T-helper 1 cell (primary cell): ENCODE measurements at regions not wholly inside any gene's neighbourhood (a gene's known extent, or its start where the extent isn't known, plus 50 kb on each side); places are given as distances from the start of the nearest gene placed in this dataset.
"Not testable (repeated sequence)": the region's sequence is repeated elsewhere in the genome, so short reads cannot be mapped to it uniquely, and the experiment has no call there.

ENCODE experiments used
- DNase-seq, 5 donors: peaks; one replicate each; pipeline ENCODE4 v3.0.0-alpha.2; 2012 to 2020

DNA sequence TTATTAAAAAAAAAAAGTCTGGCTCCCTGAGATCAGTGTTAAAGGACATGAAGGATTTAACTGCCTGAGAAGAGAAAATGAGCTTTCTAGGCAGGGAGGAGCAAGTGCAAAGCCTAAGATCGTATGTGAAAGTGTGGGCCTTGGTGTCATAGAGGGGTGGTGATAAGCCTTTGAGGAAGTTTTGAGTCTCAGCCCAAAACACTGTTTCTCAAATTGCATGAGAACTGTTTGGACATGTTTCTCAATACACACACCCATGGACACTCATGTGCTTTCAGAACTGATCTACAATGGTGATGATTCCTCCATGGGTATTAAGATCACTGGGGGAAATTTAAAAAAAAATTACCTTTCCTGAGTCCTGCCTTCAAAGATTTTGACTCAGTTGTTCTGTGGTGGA is 336.7 kb upstream of the RND3 start:
- DNase-seq: no peak

DNA sequence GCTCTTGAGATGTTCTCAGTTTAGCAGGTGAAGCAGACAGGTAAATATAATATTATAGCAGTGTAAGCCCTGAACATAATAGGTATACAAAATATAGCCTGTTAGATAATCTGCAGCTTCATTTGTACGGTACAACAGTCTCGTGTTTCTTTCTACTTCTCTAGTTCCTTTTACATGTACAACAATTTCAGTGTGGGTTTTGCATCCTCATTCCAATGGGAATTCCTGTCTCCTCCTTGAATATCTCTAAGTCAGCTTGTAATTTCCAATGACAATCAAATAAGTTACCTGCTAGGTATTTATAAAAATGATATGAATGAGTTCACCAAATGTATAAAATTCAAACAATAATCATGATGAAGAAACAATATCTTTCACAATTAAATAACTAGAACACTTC is 330.0 kb upstream of the RND3 start:
- DNase-seq: no peak

DNA sequence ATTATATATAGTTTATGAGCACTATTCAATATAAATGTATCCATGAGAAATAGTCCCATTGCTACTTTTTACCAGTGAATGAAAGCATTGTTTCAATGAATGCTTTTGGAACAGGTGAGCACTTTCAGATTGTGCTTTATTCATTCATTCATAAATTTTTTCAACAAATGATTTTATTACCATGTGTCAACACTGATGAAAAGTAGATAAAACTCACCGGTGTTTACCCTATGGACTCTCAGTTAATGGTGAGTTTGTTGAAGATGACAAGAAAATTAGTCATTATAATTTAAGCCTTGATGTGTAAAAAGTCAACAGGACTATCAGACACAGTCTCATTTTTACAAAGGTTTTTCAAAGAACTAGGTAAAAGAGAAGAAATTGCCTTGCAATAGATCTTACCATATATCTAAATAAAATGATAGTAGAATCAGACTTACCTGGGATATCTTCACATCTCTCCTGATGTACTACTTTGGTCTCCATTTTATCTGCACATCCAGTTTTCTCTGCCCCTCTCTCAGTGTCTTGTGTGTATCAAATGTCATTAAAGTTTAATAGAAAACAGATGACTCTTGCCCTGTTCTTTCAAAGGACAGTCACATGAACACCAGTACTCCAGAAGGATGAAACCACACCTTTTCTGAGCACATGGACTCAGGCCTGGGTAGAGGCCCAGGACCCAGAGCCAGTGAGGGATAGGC is 325.3 kb upstream of the RND3 start:
- DNase-seq: no peak

DNA sequence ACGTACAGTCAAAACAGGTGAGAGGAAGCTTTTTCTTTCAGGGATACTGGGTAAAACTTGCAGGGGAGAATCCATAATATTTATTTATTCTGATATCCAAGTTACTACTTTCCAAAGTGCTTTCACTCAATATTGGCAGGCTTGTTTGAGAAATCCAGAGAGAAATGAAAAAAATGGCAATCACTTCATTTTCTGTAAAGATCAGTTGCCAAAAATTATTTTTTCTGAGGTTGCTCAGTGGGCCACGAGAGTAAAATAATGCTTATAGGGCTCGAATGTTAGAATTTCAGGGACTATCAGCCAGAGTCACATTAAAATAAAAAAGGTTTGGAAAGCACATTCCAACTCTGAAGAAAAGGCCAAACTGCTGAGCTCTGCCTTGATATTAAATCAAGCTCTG is 324.6 kb upstream of the RND3 start:
- no peak for DNase-seq

DNA sequence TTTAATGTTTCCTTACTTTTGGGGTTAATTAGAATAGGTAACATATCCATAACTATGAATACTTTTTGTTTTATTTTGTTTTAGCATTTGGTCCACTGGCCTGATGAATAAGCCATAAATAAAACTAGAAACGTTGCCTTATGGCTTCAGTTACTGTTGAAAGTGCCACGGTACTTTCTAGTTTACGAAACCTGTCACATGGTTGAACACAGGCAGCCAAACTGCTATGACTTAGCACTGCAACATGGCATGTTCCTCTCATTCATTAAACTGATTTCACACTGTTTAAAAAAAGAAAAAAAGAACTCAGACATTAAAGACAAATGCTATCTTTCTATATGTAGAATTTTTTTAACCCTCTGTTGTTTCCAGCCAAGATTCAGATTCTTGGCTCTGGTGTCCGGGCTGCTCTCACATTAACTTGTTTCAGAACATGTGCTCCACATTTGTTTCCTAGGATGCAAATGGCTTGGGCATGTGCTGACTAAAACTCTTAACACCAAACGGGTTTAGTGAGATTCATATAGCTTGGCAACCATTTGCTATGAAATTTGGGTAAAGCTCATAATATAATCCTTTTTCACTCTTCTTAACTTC is 323.9 kb upstream of the RND3 start:
- DNase-seq: no peak

DNA sequence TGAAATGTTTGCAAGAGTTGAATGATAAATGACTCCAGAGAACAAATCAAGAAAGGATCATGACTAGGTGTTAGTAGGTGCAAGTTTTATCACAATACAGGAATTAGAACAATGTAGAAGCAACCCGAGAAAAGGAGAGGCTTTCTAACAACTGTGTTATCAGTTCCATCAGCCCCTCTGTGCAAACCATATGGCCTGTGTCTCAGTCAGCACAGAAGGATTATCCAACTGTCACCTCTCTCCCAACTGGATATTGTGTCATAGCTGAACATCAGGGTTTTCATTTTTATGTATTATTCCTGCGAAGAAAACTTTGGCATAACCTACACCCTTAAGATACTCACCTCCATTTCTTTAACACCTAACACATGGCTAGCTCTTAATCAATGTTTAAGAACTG is 321.6 kb upstream of the RND3 start:
- no peak for DNase-seq

DNA sequence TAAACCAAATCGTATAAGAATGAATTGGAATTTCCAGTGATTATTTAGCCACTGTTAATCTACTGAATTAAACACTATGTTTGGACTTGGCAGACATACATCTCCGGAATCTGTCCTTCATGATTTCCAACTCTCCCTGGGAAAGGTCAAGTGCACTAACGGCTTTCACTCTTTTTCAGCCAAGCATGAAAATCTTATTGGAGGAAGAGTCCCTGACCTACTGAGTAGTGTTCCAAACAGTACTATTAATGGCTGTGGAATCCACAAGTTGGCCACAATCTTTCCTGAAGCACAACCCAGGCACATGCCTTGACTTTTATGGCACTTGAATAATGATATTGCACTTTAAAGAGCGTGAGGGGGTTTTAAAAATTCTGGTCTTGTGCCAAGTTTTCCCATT is 318.9 kb upstream of the RND3 start:
- no peak for DNase-seq

DNA sequence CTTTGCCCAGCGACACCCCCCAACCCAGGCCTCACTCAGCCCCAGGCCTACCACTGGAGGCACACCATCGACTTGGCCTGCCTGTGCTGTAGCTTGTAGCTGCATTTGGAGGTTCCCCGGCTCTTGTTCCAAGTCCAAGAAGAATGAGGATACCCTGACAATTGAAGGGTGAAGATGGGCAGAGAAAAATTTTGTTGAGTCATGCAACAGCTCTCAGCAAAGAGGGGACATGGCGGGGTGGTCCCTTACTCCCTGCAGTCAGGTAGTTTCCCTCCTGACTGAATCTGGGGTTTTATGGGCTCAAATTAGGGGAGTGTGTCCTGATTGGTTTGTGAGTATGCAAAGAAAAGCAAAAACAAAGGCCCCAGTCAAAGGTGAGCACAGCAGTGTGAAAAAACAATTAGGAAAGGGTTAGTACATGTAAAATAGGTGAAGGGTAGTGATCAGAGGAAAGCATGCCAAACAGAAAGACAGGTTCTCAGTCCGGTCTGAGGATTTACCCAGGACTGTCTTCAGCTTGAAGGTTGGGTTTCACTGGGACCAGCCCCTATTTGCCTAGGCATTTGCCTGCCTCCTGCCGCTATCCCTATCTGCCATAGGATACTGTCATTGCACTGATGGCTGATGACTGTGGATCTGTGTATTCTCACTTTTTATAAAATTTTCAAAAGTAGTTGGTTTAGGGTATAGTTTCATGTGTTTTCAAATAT is 316.4 kb upstream of the RND3 start:
- no peak for DNase-seq

DNA sequence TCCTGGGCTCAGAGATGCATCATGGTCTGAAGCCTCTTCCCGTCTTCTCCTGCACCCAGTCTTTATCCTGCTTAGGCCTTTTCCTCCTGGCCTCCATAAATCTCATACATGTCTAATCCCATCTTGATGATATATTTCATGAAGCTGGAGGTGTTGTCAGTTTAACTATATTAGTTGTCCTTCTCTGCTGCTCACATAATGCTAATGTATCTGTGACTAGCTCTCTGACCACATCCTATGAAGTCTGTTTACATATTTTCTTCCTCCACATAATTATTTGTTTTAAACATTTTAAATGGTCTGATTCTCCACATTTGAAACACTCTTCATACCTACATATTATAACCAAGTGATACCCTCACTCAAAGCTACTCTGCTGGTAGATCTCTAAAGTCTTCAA is 315.2 kb upstream of the RND3 start:
- DNase-seq: no peak

DNA sequence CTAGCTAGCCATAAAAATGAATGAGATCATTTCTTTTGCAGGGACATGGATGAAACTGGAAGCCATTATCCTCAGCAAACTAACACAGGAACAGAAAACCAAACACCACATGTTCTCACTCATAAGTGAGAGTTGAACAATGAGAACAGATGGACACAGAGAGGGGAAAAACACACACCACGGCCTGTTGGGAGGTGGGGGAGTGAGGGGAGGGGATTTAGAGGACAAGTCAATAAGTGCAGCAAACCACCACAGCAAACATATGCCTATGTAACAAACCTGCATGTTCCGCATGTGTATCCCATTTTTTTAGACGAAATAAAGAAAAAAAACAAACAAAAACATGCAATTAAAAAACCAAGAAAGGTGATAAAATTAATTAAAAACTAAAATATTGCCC is 308.8 kb upstream of the RND3 start:
- DNase-seq: not testable (repeated sequence)

DNA sequence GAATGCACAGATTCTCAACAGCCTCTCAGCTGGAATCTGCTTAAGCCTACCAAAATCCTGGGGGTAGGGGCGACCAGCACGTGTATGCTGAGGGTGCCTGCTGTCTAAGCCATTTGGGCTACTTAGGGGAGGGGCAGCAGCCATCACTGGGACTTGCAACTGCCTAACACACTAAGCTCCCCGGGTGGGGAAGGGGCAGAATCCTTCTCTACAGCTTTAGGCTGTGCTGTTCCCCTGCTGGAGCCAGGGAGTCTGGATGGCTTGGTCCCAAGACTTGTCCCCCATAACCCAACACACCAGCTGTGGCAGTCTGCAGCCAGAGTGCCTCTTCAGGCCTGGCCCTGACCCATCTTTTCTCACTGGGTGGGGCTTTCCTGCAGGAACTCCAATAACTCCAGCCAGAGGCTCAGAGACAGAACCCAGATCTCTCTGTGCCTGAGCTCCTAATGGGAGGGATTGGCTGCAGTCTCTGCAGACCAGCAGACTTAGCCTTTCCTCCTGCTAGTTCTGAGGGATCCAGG is 305.4 kb upstream of the RND3 start:
- DNase-seq: no peak

DNA sequence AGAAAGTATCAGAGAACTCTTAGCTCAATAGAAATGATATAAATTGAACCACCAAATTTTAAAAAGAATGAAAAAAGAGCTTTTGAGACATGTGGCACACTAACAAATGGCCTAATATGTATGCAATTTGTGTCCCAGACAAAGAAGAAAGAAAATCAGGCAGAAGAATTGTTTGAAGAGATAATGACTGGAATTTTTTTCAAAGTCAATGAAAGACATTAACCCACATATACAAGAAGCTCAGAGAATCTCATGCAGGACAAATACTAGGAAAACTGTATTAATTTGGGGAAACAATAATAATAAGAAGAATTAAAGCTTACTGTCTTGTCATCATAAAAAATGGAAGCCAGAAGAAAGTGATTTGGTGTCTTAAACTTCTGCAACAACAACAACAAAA is 304.1 kb upstream of the RND3 start:
- no peak for DNase-seq

DNA sequence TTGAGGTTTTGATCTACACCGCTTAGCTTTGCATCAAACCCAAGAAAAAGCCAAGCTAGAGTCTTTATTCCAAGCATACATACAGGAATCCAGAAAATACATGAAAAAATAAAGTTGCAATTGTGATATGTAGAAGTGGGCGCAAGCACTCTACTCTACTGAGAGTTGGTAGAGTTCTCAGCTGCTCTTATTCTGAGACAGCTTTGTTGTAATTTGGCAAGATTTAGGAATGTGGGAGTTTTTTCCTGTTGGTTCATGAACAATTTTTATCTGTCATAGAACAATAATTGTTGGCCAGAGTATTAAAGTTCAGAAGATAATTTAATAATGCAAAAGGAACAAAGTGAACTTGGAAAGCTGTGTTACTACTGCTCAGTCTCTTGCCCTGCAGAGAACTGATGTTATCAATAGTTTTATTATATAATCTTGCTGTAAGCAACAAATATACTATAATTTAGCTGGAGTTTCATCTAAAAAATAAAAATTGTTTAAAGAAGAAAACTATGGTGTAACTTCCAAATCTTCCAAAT is 302.0 kb upstream of the RND3 start:
- no peak for DNase-seq

DNA sequence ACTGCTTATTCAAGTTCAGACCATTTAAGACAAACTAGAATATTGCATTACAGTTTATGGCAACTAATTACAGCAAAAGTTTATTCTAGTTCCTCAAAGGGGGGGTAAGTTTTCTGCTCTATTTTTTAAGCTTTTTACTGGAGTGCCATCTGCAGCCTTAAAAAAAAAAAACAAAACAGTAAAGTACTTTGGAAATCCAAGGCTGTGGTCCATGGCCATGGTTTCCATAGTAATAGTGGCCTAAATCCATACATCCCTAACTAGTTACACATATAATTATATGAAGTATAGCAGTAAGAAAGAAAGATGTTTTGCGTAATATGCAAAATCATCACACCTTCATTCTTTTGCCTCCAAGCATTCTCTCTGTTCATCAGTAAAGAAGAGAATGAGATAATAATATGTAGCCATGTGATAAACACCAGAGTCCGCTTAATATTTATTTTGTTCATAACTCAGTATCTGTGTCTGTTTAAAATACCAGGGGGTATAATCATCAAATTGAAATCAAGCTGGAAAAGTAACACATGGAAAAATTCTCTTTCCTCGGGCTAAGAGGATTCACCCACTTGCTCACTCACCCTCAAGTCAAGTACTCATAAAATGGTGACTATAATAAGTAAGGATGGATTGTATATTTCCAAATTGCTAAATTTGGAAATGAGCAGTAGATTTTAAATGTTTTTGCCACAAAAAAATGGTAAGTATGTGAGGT is 301.1 kb upstream of the RND3 start:
- no peak for DNase-seq

DNA sequence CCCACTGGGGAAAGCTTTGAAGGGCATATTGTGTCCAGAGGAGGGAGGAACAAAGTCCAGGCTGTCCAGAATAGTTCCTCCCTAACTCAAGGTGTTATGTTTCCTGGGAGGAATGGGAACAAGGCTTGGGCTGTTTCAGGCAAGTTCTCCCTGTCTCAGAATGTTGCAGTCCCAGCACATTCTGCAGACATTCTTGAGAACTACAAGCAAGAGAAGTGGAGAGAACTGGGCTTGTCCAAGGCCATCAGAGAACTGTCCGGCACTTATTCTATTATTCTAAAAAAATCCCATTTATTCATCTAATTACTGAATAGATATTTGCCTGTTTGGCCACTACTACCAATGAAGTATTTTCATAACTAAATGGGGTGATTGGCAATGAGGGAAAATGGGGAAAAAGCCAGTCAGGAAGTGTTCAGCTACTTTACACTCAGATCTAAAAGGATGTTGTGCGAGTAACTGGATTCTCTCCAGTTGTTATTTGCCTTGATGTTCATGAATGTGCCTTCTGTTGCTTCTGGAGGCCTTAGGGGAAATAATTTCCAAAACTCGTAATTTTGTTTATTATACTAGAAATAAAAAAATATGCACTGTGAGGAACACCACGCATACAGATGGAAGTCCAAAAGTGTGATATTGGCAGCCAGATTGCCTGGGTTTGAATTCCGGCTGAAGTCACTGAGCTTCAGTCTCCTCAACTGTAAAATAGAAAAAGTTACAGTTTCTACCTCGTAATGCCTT is 300.1 kb upstream of the RND3 start:
- no peak for DNase-seq

DNA sequence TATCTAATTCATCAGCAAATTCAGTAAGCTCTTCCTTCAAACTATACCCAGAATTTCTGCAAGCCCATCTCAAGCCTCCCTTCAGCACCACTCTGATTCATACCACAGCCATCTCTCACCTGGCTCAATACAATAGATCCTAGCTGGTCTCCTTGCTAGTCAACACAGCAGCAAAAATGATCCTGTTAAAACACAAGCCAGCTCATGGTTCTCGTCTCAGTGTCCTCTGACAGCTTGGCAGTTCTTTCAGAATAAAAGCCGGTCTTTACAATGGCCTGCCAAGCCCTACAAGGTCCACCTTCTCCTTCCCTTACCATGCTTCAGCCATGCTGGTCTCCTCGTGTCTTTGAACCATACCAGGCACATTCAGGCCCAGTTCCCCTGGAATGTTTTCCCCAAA is 296.9 kb upstream of the RND3 start:
- no peak for DNase-seq

DNA sequence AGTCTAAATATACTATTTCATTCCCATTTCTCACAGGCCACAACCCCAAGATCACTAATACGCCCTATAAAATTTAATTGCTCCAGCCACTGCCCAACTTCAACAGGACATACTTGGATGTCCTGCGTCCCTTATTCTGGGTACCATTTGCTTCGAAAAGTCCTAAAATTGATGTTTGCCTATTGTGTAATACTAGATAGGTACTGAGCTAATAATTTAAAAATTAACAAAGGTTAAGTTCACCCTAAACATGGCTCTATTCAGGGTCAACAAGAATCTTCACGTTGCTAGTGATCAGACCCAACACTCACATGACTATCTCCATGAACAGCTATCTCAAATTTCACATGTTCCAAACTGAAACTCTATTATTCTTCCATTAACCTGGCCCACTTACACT is 296.4 kb upstream of the RND3 start:
- DNase-seq: no peak

DNA sequence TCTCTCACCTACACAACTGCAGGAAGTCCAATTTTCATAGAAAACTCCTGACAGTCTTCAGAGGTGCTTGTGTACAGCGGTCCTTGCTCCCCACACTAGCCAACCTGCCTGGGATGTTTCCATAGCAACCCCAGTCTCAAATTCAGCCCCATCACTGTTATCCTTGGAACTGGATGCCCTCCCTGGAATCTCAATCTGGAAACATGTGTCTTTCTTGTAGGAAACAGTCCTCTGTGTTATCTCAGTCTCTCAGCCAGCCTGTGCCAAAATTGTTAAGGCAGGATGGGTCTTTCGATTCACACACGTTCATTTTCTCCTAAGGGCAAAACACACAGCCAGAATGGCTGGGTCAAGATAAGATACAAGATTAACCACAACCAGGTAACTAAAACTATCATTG is 295.5 kb upstream of the RND3 start:
- DNase-seq: no peak

DNA sequence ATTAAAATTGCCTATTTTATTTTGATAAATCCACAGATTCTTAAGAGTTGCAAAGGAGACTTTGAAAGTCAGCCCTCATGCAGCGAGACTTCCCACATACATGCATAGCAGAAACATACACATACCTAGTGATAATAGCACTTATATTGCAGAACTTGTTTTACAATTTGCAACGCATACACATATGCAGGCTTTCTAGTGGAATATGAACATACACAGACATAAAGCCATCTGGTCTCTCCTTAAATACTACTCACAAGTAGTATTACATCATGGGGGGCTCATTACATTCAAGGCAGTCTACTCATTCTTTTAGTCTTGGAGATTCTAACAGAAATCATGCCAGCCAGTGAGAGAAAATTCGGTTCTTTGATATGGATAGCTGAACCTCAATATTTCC is 295.1 kb upstream of the RND3 start:
- no peak for DNase-seq

DNA sequence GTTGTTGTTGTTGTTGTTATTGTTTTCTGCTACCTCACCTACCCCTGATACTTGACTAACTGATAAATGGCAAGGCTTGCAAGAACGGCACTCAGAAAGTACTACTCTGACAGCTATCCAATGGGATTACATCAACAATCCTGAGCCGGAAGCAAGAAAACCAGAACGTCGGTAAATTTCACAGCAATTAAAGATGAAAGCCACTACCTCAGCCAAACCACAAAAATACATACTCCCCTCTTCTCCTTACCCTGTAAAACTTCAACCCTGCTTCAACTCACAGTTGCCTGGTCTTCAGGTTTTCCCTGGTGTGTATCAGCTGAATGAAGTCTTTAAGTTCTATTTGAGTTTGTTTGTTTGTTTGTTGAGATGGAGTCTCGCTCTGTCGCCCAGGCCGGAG is 293.7 kb upstream of the RND3 start:
- no peak for DNase-seq

DNA sequence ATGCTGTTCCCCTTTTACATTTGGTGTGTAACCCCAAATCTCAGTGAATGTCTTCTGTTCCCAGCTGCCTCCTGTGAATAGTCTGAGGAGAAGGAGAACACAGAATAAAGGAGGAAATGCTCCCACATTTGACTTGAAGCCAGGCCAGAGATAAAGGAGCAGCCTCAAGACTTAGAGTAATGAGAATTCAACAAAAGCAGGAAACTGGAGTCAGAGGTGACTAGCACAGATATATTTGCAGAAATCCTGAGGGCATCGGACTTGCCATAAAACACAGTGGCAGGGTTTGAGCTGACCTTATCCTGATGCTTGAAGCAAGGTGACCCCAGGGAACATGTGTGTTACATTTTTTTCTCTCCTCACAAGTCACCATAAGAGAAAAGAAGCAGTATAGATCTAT is 291.4 kb upstream of the RND3 start:
- no peak for DNase-seq

DNA sequence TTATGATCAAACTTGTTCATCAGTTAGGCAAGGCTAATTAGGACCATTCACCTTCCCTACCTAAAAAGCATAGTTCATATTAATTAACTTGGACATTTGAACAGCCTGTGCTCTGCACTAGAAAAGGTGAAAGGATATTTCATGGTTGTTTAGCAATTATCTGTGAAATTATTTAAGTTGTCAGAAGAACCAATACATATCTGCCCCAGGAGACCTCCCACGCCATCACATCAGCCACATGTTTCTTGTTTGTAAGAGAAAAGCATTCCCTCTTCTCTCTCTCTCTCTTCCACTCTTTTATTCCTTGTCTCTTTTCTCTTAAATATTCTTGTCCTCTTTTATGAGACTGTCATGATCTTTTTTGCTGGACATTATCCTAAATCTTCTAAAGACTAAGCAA is 282.0 kb upstream of the RND3 start:
- no peak for DNase-seq
